H1 (cell line): ENCODE measurements at regions not wholly inside any gene's neighbourhood (a gene's known extent, or its start where the extent isn't known, plus 50 kb on each side); places are given as distances from the start of the nearest gene placed in this dataset.

ENCODE experiments used
- TF ChIP-seq, protein P1 (sequence below): fragments of 300-600 bp; sonication (generic); IDR thresholded peaks from 2 replicates; pipeline ENCODE4 v1.7.1; 2012; ENCODE audit warnings: low read length, moderate library complexity, mild to moderate bottlenecking, inconsistent platforms; ENCODE audit not compliant: insufficient replicate concordance

- TF ChIP-seq, protein P1, sequence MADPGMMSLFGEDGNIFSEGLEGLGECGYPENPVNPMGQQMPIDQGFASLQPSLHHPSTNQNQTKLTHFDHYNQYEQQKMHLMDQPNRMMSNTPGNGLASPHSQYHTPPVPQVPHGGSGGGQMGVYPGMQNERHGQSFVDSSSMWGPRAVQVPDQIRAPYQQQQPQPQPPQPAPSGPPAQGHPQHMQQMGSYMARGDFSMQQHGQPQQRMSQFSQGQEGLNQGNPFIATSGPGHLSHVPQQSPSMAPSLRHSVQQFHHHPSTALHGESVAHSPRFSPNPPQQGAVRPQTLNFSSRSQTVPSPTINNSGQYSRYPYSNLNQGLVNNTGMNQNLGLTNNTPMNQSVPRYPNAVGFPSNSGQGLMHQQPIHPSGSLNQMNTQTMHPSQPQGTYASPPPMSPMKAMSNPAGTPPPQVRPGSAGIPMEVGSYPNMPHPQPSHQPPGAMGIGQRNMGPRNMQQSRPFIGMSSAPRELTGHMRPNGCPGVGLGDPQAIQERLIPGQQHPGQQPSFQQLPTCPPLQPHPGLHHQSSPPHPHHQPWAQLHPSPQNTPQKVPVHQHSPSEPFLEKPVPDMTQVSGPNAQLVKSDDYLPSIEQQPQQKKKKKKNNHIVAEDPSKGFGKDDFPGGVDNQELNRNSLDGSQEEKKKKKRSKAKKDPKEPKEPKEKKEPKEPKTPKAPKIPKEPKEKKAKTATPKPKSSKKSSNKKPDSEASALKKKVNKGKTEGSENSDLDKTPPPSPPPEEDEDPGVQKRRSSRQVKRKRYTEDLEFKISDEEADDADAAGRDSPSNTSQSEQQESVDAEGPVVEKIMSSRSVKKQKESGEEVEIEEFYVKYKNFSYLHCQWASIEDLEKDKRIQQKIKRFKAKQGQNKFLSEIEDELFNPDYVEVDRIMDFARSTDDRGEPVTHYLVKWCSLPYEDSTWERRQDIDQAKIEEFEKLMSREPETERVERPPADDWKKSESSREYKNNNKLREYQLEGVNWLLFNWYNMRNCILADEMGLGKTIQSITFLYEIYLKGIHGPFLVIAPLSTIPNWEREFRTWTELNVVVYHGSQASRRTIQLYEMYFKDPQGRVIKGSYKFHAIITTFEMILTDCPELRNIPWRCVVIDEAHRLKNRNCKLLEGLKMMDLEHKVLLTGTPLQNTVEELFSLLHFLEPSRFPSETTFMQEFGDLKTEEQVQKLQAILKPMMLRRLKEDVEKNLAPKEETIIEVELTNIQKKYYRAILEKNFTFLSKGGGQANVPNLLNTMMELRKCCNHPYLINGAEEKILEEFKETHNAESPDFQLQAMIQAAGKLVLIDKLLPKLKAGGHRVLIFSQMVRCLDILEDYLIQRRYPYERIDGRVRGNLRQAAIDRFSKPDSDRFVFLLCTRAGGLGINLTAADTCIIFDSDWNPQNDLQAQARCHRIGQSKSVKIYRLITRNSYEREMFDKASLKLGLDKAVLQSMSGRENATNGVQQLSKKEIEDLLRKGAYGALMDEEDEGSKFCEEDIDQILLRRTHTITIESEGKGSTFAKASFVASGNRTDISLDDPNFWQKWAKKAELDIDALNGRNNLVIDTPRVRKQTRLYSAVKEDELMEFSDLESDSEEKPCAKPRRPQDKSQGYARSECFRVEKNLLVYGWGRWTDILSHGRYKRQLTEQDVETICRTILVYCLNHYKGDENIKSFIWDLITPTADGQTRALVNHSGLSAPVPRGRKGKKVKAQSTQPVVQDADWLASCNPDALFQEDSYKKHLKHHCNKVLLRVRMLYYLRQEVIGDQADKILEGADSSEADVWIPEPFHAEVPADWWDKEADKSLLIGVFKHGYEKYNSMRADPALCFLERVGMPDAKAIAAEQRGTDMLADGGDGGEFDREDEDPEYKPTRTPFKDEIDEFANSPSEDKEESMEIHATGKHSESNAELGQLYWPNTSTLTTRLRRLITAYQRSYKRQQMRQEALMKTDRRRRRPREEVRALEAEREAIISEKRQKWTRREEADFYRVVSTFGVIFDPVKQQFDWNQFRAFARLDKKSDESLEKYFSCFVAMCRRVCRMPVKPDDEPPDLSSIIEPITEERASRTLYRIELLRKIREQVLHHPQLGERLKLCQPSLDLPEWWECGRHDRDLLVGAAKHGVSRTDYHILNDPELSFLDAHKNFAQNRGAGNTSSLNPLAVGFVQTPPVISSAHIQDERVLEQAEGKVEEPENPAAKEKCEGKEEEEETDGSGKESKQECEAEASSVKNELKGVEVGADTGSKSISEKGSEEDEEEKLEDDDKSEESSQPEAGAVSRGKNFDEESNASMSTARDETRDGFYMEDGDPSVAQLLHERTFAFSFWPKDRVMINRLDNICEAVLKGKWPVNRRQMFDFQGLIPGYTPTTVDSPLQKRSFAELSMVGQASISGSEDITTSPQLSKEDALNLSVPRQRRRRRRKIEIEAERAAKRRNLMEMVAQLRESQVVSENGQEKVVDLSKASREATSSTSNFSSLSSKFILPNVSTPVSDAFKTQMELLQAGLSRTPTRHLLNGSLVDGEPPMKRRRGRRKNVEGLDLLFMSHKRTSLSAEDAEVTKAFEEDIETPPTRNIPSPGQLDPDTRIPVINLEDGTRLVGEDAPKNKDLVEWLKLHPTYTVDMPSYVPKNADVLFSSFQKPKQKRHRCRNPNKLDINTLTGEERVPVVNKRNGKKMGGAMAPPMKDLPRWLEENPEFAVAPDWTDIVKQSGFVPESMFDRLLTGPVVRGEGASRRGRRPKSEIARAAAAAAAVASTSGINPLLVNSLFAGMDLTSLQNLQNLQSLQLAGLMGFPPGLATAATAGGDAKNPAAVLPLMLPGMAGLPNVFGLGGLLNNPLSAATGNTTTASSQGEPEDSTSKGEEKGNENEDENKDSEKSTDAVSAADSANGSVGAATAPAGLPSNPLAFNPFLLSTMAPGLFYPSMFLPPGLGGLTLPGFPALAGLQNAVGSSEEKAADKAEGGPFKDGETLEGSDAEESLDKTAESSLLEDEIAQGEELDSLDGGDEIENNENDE = no peak
These were observed 738.4 kb downstream of the MATN1 start (continued) for GRCh38 chr1:29984862-29985605.
